ENCODE measurements at regions not wholly inside any gene's neighbourhood (a gene's known extent, or its start where the extent isn't known, plus 50 kb on each side); places are given as distances from the start of the nearest gene placed in this dataset.
"Not testable (repeated sequence)": the region's sequence is repeated elsewhere in the genome, so short reads cannot be mapped to it uniquely, and the experiment has no call there.

GRCh38 chr3:110413807-110414748 lies 657.5 kb upstream of the NECTIN3 start:
- no peak for DNase-seq

GRCh38 chr3:110414855-110415254 lies 656.8 kb upstream of the NECTIN3 start:
- DNase-seq: no peak

- DNase-seq: no peak
Observed at GRCh38 chr3:110419096-110419495, 652.5 kb upstream of the NECTIN3 start.

- no peak for DNase-seq
Observed at GRCh38 chr3:110419601-110420000, 652.0 kb upstream of the NECTIN3 start.

GRCh38 chr3:110420158-110420641 lies 651.4 kb upstream of the NECTIN3 start:
- no peak for DNase-seq

GRCh38 chr3:110423276-110423675 lies 648.3 kb upstream of the NECTIN3 start:
- no peak for DNase-seq

- no peak for DNase-seq
Observed at GRCh38 chr3:110430146-110430545, 641.5 kb upstream of the NECTIN3 start.

- DNase-seq: no peak
Observed at GRCh38 chr3:110436209-110436608, 635.4 kb upstream of the NECTIN3 start.

GRCh38 chr3:110440066-110440653 lies 631.5 kb upstream of the NECTIN3 start:
- DNase-seq: not testable (repeated sequence)

GRCh38 chr3:110454066-110454465 lies 617.5 kb upstream of the NECTIN3 start:
- no peak for DNase-seq

- no peak for DNase-seq
Observed at GRCh38 chr3:110456001-110456400, 615.6 kb upstream of the NECTIN3 start.

GRCh38 chr3:110456438-110457138 lies 615.0 kb upstream of the NECTIN3 start:
- DNase-seq: no peak

GRCh38 chr3:110457508-110457907 lies 614.1 kb upstream of the NECTIN3 start:
- DNase-seq: no peak

GRCh38 chr3:110459021-110459420 lies 612.6 kb upstream of the NECTIN3 start:
- DNase-seq: no peak

GRCh38 chr3:110470310-110470709 lies 601.3 kb upstream of the NECTIN3 start:
- no peak for DNase-seq

GRCh38 chr3:110473405-110473804 lies 598.2 kb upstream of the NECTIN3 start:
- DNase-seq: no peak

GRCh38 chr3:110474397-110474796 lies 597.2 kb upstream of the NECTIN3 start:
- no peak for DNase-seq

- no peak for DNase-seq
Observed at GRCh38 chr3:110478377-110479054, 593.1 kb upstream of the NECTIN3 start.

GRCh38 chr3:110479731-110480130 lies 591.9 kb upstream of the NECTIN3 start:
- DNase-seq: no peak

GRCh38 chr3:110485389-110485788 lies 586.2 kb upstream of the NECTIN3 start:
- no peak for DNase-seq

- no peak for DNase-seq
Observed at GRCh38 chr3:110487840-110488239, 583.8 kb upstream of the NECTIN3 start.

GRCh38 chr3:110491413-110491812 lies 580.2 kb upstream of the NECTIN3 start:
- DNase-seq: no peak

GRCh38 chr3:110492876-110493275 lies 578.7 kb upstream of the NECTIN3 start:
- no peak for DNase-seq
